ENCODE measurements at regions not wholly inside any gene's neighbourhood (a gene's known extent, or its start where the extent isn't known, plus 50 kb on each side); places are given as distances from the start of the nearest gene placed in this dataset.

DNA sequence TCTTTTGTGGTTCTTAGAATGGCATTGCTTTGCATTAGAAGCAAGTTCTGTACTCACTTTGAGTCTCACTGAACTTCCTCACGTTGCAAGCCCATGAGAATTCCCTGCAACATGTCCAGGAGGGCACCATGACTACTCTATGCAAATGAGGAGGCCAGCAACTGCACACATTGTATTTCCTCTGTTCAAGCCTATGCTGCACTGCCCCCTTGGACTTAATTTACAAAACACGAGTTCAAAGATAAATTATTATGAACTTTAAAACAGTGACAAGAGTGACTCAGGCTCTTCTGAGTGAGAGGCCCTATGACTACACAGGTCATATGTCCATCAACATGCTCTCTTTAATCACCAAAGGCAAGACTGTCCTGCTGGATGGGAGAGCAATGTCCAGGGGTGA is 484.2 kb upstream of the ATP11B start:
- ATAC-seq (replicated peaks in 1 of 4): no peak
- WGBS (ENCODE audit: insufficient coverage): 8% methylated on average over 1 of the region's 2 CpGs
- no peaks in the 10 kb centered on the region for H3K36me3 Mint-ChIP-seq
- Histone ChIP-seq H3K4me3 (ENCODE audit: control insufficient read depth in 1 of 2, extremely low read depth in 1 of 2, low read length in 1 of 2) (no peak overlapping the region), H3K9me3 (no peaks in the 10 kb centered on the region), H3K27ac (ENCODE audit: low read length) (no peak overlapping the region), H3K27me3 (replicated peaks in 1 of 2; ENCODE audit: control insufficient read depth in 2 of 2, extremely low read depth in 1 of 2, insufficient read depth in 2 of 2, low read length in 1 of 2) (no peaks in the 10 kb centered on the region), H3K4me1 (ENCODE audit: control insufficient read depth in 1 of 2, extremely low read depth in 1 of 2, insufficient read depth in 2 of 2, low read length in 2 of 2) (no peaks in the 10 kb centered on the region), H3K36me3 (ENCODE audit: control insufficient read depth in 2 of 2, extremely low read depth in 1 of 2, insufficient read depth in 1 of 2, low read length in 1 of 2) (no peaks in the 10 kb centered on the region)
- no peak overlapping the region for H3K4me3 Mint-ChIP-seq
- H3K27ac Mint-ChIP-seq: no peak overlapping the region
- no peak for DNase-seq
- ChIA-PET CTCF (no interaction called here), POLR2A (no interaction called here)
- H3K27me3 Mint-ChIP-seq: no peaks in the 10 kb centered on the region
- peaks cover 0 to 9% (median 6%) of the 10 kb centered on the region in 3 donors for H3K9me3 Mint-ChIP-seq
- no peaks in the 10 kb centered on the region for H3K4me1 Mint-ChIP-seq

GRCh38 chr3:182315313-182315712 is 478.0 kb upstream of the ATP11B start:
- ChIA-PET CTCF (no interaction called here), POLR2A (no interaction called here)
- Histone ChIP-seq H3K27me3 (replicated peaks in 1 of 2; ENCODE audit: control insufficient read depth in 2 of 2, extremely low read depth in 1 of 2, insufficient read depth in 2 of 2, low read length in 1 of 2) (no peaks in the 10 kb centered on the region), H3K36me3 (ENCODE audit: control insufficient read depth in 2 of 2, extremely low read depth in 1 of 2, insufficient read depth in 1 of 2, low read length in 1 of 2) (no peaks in the 10 kb centered on the region), H3K4me3 (ENCODE audit: control insufficient read depth in 1 of 2, extremely low read depth in 1 of 2, low read length in 1 of 2) (no peak overlapping the region), H3K4me1 (ENCODE audit: control insufficient read depth in 1 of 2, extremely low read depth in 1 of 2, insufficient read depth in 2 of 2, low read length in 2 of 2) (no peaks in the 10 kb centered on the region), H3K27ac (ENCODE audit: low read length) (no peak overlapping the region), H3K9me3 (no peaks in the 10 kb centered on the region)
- Mint-ChIP-seq H3K4me3 (no peak overlapping the region), H3K27ac (no peak overlapping the region), H3K27me3 (no peaks in the 10 kb centered on the region), H3K4me1 (no peaks in the 10 kb centered on the region), H3K36me3 (no peaks in the 10 kb centered on the region), H3K9me3 (peaks cover 10 to 38% (median 31%) of the 10 kb centered on the region in 3 donors)
- 89% methylated on average over 5 of the region's 5 CpGs for WGBS (ENCODE audit: insufficient coverage)
- no peak for DNase-seq
- no peak for ATAC-seq (replicated peaks in 1 of 4)

GRCh38 chr3:182323126-182323700 is 470.1 kb upstream of the ATP11B start:
- H3K27ac Mint-ChIP-seq: no peak overlapping the region
- H3K4me3 ChIP-seq (ENCODE audit: control insufficient read depth in 1 of 2, extremely low read depth in 1 of 2, low read length in 1 of 2): no peak overlapping the region
- no peaks in the 10 kb centered on the region for H3K4me1 Mint-ChIP-seq
- no peaks in the 10 kb centered on the region for H3K36me3 Mint-ChIP-seq
- POLR2A ChIA-PET: no interaction called here
- 100% methylated on average over 1 of the region's 1 CpG for WGBS (ENCODE audit: insufficient coverage)
- no peaks in the 10 kb centered on the region for H3K36me3 ChIP-seq (ENCODE audit: control insufficient read depth in 2 of 2, extremely low read depth in 1 of 2, insufficient read depth in 1 of 2, low read length in 1 of 2)
- H3K4me1 ChIP-seq (ENCODE audit: control insufficient read depth in 1 of 2, extremely low read depth in 1 of 2, insufficient read depth in 2 of 2, low read length in 2 of 2): no peaks in the 10 kb centered on the region
- no peaks in the 10 kb centered on the region for H3K27me3 ChIP-seq (replicated peaks in 1 of 2; ENCODE audit: control insufficient read depth in 2 of 2, extremely low read depth in 1 of 2, insufficient read depth in 2 of 2, low read length in 1 of 2)
- DNase-seq (no peak), ATAC-seq (replicated peaks in 1 of 4) (no peak)
- no peaks in the 10 kb centered on the region for H3K27me3 Mint-ChIP-seq
- H3K27ac ChIP-seq (ENCODE audit: low read length): no peak overlapping the region
- no peaks in the 10 kb centered on the region for H3K9me3 ChIP-seq
- no peak overlapping the region for H3K4me3 Mint-ChIP-seq
- CTCF ChIA-PET: no interaction called here
- peaks cover 10 to 22% (median 20%) of the 10 kb centered on the region in 3 donors for H3K9me3 Mint-ChIP-seq

- Histone ChIP-seq H3K36me3 (ENCODE audit: control insufficient read depth in 2 of 2, extremely low read depth in 1 of 2, insufficient read depth in 1 of 2, low read length in 1 of 2) (no peaks in the 10 kb centered on the region), H3K4me1 (ENCODE audit: control insufficient read depth in 1 of 2, extremely low read depth in 1 of 2, insufficient read depth in 2 of 2, low read length in 2 of 2) (no peaks in the 10 kb centered on the region), H3K27ac (ENCODE audit: low read length) (no peak overlapping the region), H3K4me3 (ENCODE audit: control insufficient read depth in 1 of 2, extremely low read depth in 1 of 2, low read length in 1 of 2) (no peak overlapping the region), H3K27me3 (replicated peaks in 1 of 2; ENCODE audit: control insufficient read depth in 2 of 2, extremely low read depth in 1 of 2, insufficient read depth in 2 of 2, low read length in 1 of 2) (no peaks in the 10 kb centered on the region), H3K9me3 (no peaks in the 10 kb centered on the region)
- CTCF ChIA-PET: no interaction called here
- Mint-ChIP-seq H3K4me3 (no peak overlapping the region), H3K27me3 (no peaks in the 10 kb centered on the region), H3K4me1 (no peaks in the 10 kb centered on the region), H3K36me3 (no peaks in the 10 kb centered on the region), H3K9me3 (peaks cover 10 to 15% (median 13%) of the 10 kb centered on the region in 3 donors), H3K27ac (no peak overlapping the region)
- WGBS (ENCODE audit: insufficient coverage): no CpG with 5 or more reads among the region's 1 CpG
- DNase-seq: no peak
- ATAC-seq (replicated peaks in 1 of 4): no peak
- POLR2A ChIA-PET: no interaction called here
These were observed 469.4 kb upstream of the ATP11B start for GRCh38 chr3:182323898-182324297.

GRCh38 chr3:182325213-182325950 is 467.9 kb upstream of the ATP11B start:
- no peaks in the 10 kb centered on the region for H3K27me3 ChIP-seq (replicated peaks in 1 of 2; ENCODE audit: control insufficient read depth in 2 of 2, extremely low read depth in 1 of 2, insufficient read depth in 2 of 2, low read length in 1 of 2)
- peaks cover under 1 to 6% (median under 1%) of the 10 kb centered on the region in 3 donors for H3K9me3 Mint-ChIP-seq
- H3K4me1 Mint-ChIP-seq: no peaks in the 10 kb centered on the region
- no peaks in the 10 kb centered on the region for H3K27me3 Mint-ChIP-seq
- no peaks in the 10 kb centered on the region for H3K36me3 Mint-ChIP-seq
- H3K36me3 ChIP-seq (ENCODE audit: control insufficient read depth in 2 of 2, extremely low read depth in 1 of 2, insufficient read depth in 1 of 2, low read length in 1 of 2): no peaks in the 10 kb centered on the region
- DNase-seq (no peak), ATAC-seq (replicated peaks in 1 of 4) (no peak)
- no peak overlapping the region for H3K4me3 ChIP-seq (ENCODE audit: control insufficient read depth in 1 of 2, extremely low read depth in 1 of 2, low read length in 1 of 2)
- no peak overlapping the region for H3K27ac ChIP-seq (ENCODE audit: low read length)
- CTCF ChIA-PET: no interaction called here
- no peaks in the 10 kb centered on the region for H3K4me1 ChIP-seq (ENCODE audit: control insufficient read depth in 1 of 2, extremely low read depth in 1 of 2, insufficient read depth in 2 of 2, low read length in 2 of 2)
- H3K4me3 Mint-ChIP-seq: no peak overlapping the region
- 80% methylated on average over 6 of the region's 10 CpGs for WGBS (ENCODE audit: insufficient coverage)
- POLR2A ChIA-PET: no interaction called here
- no peaks in the 10 kb centered on the region for H3K9me3 ChIP-seq
- H3K27ac Mint-ChIP-seq: no peak overlapping the region

DNA sequence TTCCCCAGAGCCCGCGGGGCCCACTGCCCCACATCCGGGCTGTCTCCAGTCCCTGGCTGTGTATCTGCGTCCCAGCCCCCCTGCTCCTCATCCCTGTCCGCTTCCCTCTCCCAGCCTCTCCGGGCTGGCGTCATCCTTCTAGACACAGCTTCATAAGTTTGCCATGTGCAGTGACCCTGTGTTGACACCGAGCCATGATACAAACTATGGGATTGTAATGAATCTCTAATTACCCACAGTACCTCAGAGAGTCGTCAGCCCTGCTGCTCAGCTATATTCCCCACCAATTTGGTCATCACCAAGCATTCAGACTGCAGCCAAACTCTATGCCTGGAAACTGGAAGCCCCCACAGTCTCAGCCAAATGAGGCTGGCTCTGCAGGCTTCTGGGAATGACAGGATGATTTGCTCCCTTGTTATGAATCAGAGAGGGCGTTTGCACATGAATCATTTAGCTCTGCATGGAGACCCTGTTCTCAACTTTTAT is 466.1 kb upstream of the ATP11B start:
- Histone ChIP-seq H3K4me3 (ENCODE audit: control insufficient read depth in 1 of 2, extremely low read depth in 1 of 2, low read length in 1 of 2) (no peak overlapping the region), H3K36me3 (ENCODE audit: control insufficient read depth in 2 of 2, extremely low read depth in 1 of 2, insufficient read depth in 1 of 2, low read length in 1 of 2) (no peaks in the 10 kb centered on the region), H3K27me3 (replicated peaks in 1 of 2; ENCODE audit: control insufficient read depth in 2 of 2, extremely low read depth in 1 of 2, insufficient read depth in 2 of 2, low read length in 1 of 2) (no peaks in the 10 kb centered on the region), H3K9me3 (no peaks in the 10 kb centered on the region), H3K27ac (ENCODE audit: low read length) (no peak overlapping the region), H3K4me1 (ENCODE audit: control insufficient read depth in 1 of 2, extremely low read depth in 1 of 2, insufficient read depth in 2 of 2, low read length in 2 of 2) (no peaks in the 10 kb centered on the region)
- CTCF ChIA-PET: no interaction called here
- POLR2A ChIA-PET: no interaction called here
- Mint-ChIP-seq H3K4me1 (no peaks in the 10 kb centered on the region), H3K27me3 (no peaks in the 10 kb centered on the region), H3K9me3 (peaks cover 0 to 2% (median under 1%) of the 10 kb centered on the region in 3 donors), H3K36me3 (no peaks in the 10 kb centered on the region), H3K4me3 (no peak overlapping the region), H3K27ac (no peak overlapping the region)
- no peak for ATAC-seq (replicated peaks in 1 of 4)
- DNase-seq: no peak
- WGBS (ENCODE audit: insufficient coverage): 66% methylated on average over 9 of the region's 10 CpGs
